ENCODE measurements at regions not wholly inside any gene's neighbourhood (a gene's known extent, or its start where the extent isn't known, plus 50 kb on each side); places are given as distances from the start of the nearest gene placed in this dataset.

DNA sequence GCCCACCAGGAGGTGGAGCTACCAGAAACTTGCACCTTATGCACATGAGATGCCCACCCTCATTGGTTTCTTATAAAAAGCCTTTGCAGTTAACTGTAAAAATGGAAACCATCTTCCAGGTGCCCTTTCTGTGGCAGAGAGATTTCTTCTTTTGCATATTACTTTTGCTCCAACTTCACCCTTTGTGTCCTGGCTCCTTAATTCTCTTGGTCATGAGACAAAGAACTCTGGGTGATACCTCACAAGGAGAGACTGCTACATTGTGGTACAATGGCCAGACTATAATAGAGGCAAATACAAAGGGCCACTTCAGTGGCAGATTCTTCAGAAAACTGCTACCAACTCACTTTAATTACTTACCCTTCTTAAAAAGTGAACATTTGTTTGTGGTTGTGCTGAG, 76.4 kb upstream of the PTER start:
- H3K4me3 ChIP-seq (ENCODE audit: low read length) = no peak overlapping the region
- H3K9me3 ChIP-seq (ENCODE audit: low read length) = no peaks in the 10 kb centered on the region
- TF ChIP-seq POLR2AphosphoS5 (IDR thresholded peaks at IDR 0.05) (no peak), EZH2 (IDR thresholded peaks at IDR 0.05; ENCODE audit: borderline replicate concordance, insufficient read depth, low read length, poor library complexity, severe bottlenecking) (no peak), TAF1 (IDR thresholded peaks at IDR 0.05; ENCODE audit: low read depth) (no peak), SMC3 (conservative IDR thresholded peaks at IDR 0.05; ENCODE audit: poor library complexity) (no peak), EP300 (conservative IDR thresholded peaks at IDR 0.05; ENCODE audit: poor library complexity, severe bottlenecking) (no peak), RAD21 (conservative IDR thresholded peaks at IDR 0.05) (no peak)
- TF ChIP-seq, protein P1, sequence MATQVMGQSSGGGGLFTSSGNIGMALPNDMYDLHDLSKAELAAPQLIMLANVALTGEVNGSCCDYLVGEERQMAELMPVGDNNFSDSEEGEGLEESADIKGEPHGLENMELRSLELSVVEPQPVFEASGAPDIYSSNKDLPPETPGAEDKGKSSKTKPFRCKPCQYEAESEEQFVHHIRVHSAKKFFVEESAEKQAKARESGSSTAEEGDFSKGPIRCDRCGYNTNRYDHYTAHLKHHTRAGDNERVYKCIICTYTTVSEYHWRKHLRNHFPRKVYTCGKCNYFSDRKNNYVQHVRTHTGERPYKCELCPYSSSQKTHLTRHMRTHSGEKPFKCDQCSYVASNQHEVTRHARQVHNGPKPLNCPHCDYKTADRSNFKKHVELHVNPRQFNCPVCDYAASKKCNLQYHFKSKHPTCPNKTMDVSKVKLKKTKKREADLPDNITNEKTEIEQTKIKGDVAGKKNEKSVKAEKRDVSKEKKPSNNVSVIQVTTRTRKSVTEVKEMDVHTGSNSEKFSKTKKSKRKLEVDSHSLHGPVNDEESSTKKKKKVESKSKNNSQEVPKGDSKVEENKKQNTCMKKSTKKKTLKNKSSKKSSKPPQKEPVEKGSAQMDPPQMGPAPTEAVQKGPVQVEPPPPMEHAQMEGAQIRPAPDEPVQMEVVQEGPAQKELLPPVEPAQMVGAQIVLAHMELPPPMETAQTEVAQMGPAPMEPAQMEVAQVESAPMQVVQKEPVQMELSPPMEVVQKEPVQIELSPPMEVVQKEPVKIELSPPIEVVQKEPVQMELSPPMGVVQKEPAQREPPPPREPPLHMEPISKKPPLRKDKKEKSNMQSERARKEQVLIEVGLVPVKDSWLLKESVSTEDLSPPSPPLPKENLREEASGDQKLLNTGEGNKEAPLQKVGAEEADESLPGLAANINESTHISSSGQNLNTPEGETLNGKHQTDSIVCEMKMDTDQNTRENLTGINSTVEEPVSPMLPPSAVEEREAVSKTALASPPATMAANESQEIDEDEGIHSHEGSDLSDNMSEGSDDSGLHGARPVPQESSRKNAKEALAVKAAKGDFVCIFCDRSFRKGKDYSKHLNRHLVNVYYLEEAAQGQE (IDR thresholded peaks at IDR 0.05; ENCODE audit: borderline replicate concordance) = no peak
- no peak overlapping the region for H3K4me2 ChIP-seq (ENCODE audit: low read length)
- no peaks in the 10 kb centered on the region for H3K27me3 ChIP-seq (ENCODE audit: insufficient read depth, low read depth, low read length)
- no peaks in the 10 kb centered on the region for H3K36me3 ChIP-seq (ENCODE audit: insufficient read depth, low read length)
- H3K27ac ChIP-seq (ENCODE audit: low read length) = no peak overlapping the region
- H3K9me2 ChIP-seq (ENCODE audit: insufficient read depth, low read length) = no peaks in the 10 kb centered on the region
- H3K79me2 ChIP-seq (replicated peaks; ENCODE audit: insufficient read depth, low read length) = no peaks in the 10 kb centered on the region
- H2AFZ ChIP-seq (ENCODE audit: low read depth, low read length) = no peak overlapping the region
- H4K20me1 ChIP-seq (ENCODE audit: insufficient read depth) = no peaks in the 10 kb centered on the region
- no peaks in the 10 kb centered on the region for H3F3A ChIP-seq (ENCODE audit: insufficient read depth, low read length, poor library complexity, severe bottlenecking)
- no peak overlapping the region for H3K9ac ChIP-seq (ENCODE audit: low read length)

DNA sequence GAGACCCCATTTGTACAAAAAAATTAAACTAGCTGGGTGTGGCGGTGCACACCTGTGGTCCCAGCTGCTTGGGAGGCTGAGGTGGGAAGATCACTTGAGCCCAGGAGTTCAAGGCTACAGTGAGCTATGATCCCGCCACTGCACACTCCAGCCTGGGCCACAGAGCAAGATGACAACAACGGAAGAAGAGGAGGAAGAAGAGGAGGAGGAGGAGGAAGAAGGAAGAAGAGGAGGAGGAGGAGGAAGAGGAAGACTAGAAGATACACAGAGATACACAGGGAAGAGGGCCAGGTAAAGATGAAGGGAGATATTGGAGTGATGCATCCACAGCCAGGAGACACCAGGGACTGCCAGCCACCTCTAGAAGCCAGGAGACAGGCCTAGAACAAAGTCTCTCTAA, 75.7 kb upstream of the PTER start:
- Histone ChIP-seq H3K9me2 (ENCODE audit: insufficient read depth, low read length) (no peaks in the 10 kb centered on the region), H3K36me3 (ENCODE audit: insufficient read depth, low read length) (no peaks in the 10 kb centered on the region), H4K20me1 (ENCODE audit: insufficient read depth) (no peaks in the 10 kb centered on the region), H3K4me3 (ENCODE audit: low read length) (no peak overlapping the region), H3F3A (ENCODE audit: insufficient read depth, low read length, poor library complexity, severe bottlenecking) (no peaks in the 10 kb centered on the region), H3K27me3 (ENCODE audit: insufficient read depth, low read depth, low read length) (no peaks in the 10 kb centered on the region), H3K27ac (ENCODE audit: low read length) (no peak overlapping the region), H3K4me2 (ENCODE audit: low read length) (no peak overlapping the region), H3K9me3 (ENCODE audit: low read length) (no peaks in the 10 kb centered on the region), H2AFZ (ENCODE audit: low read depth, low read length) (no peak overlapping the region), H3K79me2 (replicated peaks; ENCODE audit: insufficient read depth, low read length) (no peaks in the 10 kb centered on the region), H3K9ac (ENCODE audit: low read length) (no peak overlapping the region)
- TF ChIP-seq, protein P2, sequence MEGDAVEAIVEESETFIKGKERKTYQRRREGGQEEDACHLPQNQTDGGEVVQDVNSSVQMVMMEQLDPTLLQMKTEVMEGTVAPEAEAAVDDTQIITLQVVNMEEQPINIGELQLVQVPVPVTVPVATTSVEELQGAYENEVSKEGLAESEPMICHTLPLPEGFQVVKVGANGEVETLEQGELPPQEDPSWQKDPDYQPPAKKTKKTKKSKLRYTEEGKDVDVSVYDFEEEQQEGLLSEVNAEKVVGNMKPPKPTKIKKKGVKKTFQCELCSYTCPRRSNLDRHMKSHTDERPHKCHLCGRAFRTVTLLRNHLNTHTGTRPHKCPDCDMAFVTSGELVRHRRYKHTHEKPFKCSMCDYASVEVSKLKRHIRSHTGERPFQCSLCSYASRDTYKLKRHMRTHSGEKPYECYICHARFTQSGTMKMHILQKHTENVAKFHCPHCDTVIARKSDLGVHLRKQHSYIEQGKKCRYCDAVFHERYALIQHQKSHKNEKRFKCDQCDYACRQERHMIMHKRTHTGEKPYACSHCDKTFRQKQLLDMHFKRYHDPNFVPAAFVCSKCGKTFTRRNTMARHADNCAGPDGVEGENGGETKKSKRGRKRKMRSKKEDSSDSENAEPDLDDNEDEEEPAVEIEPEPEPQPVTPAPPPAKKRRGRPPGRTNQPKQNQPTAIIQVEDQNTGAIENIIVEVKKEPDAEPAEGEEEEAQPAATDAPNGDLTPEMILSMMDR (IDR thresholded peaks at IDR 0.05; ENCODE audit: poor library complexity, severe bottlenecking) = no peak
- TF ChIP-seq EZH2 (IDR thresholded peaks at IDR 0.05; ENCODE audit: borderline replicate concordance, insufficient read depth, low read length, poor library complexity, severe bottlenecking) (no peak), MXI1 (conservative IDR thresholded peaks at IDR 0.05; ENCODE audit: poor library complexity, severe bottlenecking) (no peak), EP300 (conservative IDR thresholded peaks at IDR 0.05; ENCODE audit: poor library complexity, severe bottlenecking) (no peak), RAD21 (conservative IDR thresholded peaks at IDR 0.05) (no peak), SMC3 (conservative IDR thresholded peaks at IDR 0.05; ENCODE audit: poor library complexity) (no peak), TAF1 (IDR thresholded peaks at IDR 0.05; ENCODE audit: low read depth) (no peak), POLR2AphosphoS5 (IDR thresholded peaks at IDR 0.05) (no peak)
- TF ChIP-seq, protein P1 (IDR thresholded peaks at IDR 0.05; ENCODE audit: borderline replicate concordance) = no peak
